ENCODE measurements at regions not wholly inside any gene's neighbourhood (a gene's known extent, or its start where the extent isn't known, plus 50 kb on each side); places are given as distances from the start of the nearest gene placed in this dataset.

- TF ChIP-seq GATA2 (IDR thresholded peaks at IDR 0.05; ENCODE audit: low read depth, low read length) (no peak), GATA3 (IDR thresholded peaks at IDR 0.05; ENCODE audit: low read depth, low read length) (no peak)
Measured at GRCh38 chr16:65279576-65279975, 157.7 kb upstream of the CDH11 start.
